NCI-H345 treated with DMSO at 0.1 percent for 48 hours (cell line): ENCODE measurements at regions not wholly inside any gene's neighbourhood (a gene's known extent, or its start where the extent isn't known, plus 50 kb on each side); places are given as distances from the start of the nearest gene placed in this dataset.

Source experiments
- DNase-seq: peaks from one replicate; lab custom pipeline; 2025; ENCODE audit not compliant: unreplicated experiment; lab: John Stamatoyannopoulos, UW

- no peak for DNase-seq
Observed at GRCh38 chr7:52080493-52080892, 763.9 kb upstream of the COBL start.

- DNase-seq = no peak
Observed at GRCh38 chr7:52079726-52080125, 763.1 kb upstream of the COBL start.

- DNase-seq = no peak
Observed at GRCh38 chr7:52077571-52077970, 761.0 kb upstream of the COBL start.

- DNase-seq = no peak
Observed at GRCh38 chr7:52074912-52075311, 758.3 kb upstream of the COBL start.

GRCh38 chr7:52074071-52074470, 757.5 kb upstream of the COBL start:
- no peak for DNase-seq

- no peak for DNase-seq
Observed at GRCh38 chr7:52071744-52072143, 755.1 kb upstream of the COBL start.

GRCh38 chr7:52064493-52064892, 747.9 kb upstream of the COBL start:
- no peak for DNase-seq

GRCh38 chr7:52061666-52062065, 745.1 kb upstream of the COBL start:
- no peak for DNase-seq

- no peak for DNase-seq
Observed at GRCh38 chr7:52053525-52053924, 736.9 kb upstream of the COBL start.

- no peak for DNase-seq
Observed at GRCh38 chr7:52030722-52031121, 714.1 kb upstream of the COBL start.

- no peak for DNase-seq
Observed at GRCh38 chr7:52026140-52026539, 709.5 kb upstream of the COBL start.

GRCh38 chr7:52021343-52021742, 704.7 kb upstream of the COBL start:
- DNase-seq = no peak

GRCh38 chr7:52018680-52019054, 702.1 kb upstream of the COBL start:
- DNase-seq = no peak

GRCh38 chr7:52017802-52018679, 701.4 kb upstream of the COBL start:
- DNase-seq = no peak

- no peak for DNase-seq
Observed at GRCh38 chr7:52009181-52009580, 692.6 kb upstream of the COBL start.

GRCh38 chr7:52006674-52007073, 690.1 kb upstream of the COBL start:
- no peak for DNase-seq

- no peak for DNase-seq
Observed at GRCh38 chr7:52005613-52006012, 689.0 kb upstream of the COBL start.

- DNase-seq = no peak
Observed at GRCh38 chr7:51995596-51996179, 679.1 kb upstream of the COBL start.

GRCh38 chr7:51982653-51983052, 666.0 kb upstream of the COBL start:
- no peak for DNase-seq

GRCh38 chr7:51980812-51981211, 664.2 kb upstream of the COBL start:
- DNase-seq = no peak

- DNase-seq = no peak
Observed at GRCh38 chr7:51980313-51980712, 663.7 kb upstream of the COBL start.

GRCh38 chr7:51977913-51978312, 661.3 kb upstream of the COBL start:
- DNase-seq = no peak

GRCh38 chr7:51973939-51974338, 657.3 kb upstream of the COBL start:
- DNase-seq = no peak
